Thyroid gland (tissue), 4 donors: ENCODE measurements at regions not wholly inside any gene's neighbourhood (a gene's known extent, or its start where the extent isn't known, plus 50 kb on each side); places are given as distances from the start of the nearest gene placed in this dataset.

Experiments used
- POLR2A ChIP-seq, 2 donors: fragments of 450-650 bp; IDR thresholded peaks; one replicate each; pipeline ENCODE4 v1.6.1; 2017; ENCODE audit warnings: antibody characterized with exemption in 2 of 2, mild to moderate bottlenecking in 2 of 2, moderate library complexity in 1 of 2
- TF ChIP-seq, protein P1 (sequence below), 6 experiments: fragments of 200-600 bp in 3 of 6; fragments of 450-650 bp in 3 of 6; sonication (generic) in 3 of 6; IDR thresholded peaks; one replicate each; pipeline ENCODE4 v1.5.1; 2016 to 2019; ENCODE audit warnings: antibody characterized with exemption in 6 of 6, mild to moderate bottlenecking in 2 of 6, inconsistent platforms in 1 of 6, moderate library complexity in 1 of 6

GRCh38 chr12:70045036-70045435, 198.2 kb upstream of the CNOT2 start:
- TF ChIP-seq, protein P1, sequence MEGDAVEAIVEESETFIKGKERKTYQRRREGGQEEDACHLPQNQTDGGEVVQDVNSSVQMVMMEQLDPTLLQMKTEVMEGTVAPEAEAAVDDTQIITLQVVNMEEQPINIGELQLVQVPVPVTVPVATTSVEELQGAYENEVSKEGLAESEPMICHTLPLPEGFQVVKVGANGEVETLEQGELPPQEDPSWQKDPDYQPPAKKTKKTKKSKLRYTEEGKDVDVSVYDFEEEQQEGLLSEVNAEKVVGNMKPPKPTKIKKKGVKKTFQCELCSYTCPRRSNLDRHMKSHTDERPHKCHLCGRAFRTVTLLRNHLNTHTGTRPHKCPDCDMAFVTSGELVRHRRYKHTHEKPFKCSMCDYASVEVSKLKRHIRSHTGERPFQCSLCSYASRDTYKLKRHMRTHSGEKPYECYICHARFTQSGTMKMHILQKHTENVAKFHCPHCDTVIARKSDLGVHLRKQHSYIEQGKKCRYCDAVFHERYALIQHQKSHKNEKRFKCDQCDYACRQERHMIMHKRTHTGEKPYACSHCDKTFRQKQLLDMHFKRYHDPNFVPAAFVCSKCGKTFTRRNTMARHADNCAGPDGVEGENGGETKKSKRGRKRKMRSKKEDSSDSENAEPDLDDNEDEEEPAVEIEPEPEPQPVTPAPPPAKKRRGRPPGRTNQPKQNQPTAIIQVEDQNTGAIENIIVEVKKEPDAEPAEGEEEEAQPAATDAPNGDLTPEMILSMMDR (IDR thresholded peaks at IDR 0.05) = no peak
- no peak for TF ChIP-seq POLR2A (IDR thresholded peaks at IDR 0.05)
